ENCODE measurements at regions not wholly inside any gene's neighbourhood (a gene's known extent, or its start where the extent isn't known, plus 50 kb on each side); places are given as distances from the start of the nearest gene placed in this dataset.

GRCh38 chr4:115729739-115730266 is 616.4 kb upstream of the NDST4 start:
- Histone ChIP-seq H3K36me3 (ENCODE audit: low read depth) (no peaks in the 10 kb centered on the region), H3K4me1 (ENCODE audit: low read depth) (no peaks in the 10 kb centered on the region), H3K4me3 (no peak overlapping the region), H3K9me3 (no peaks in the 10 kb centered on the region)
- no peak for TF ChIP-seq CTCF (IDR thresholded peaks at IDR 0.05)
- intact Hi-C loops (cut with DNase I, micrococcal nuclease) = no loop called here
- ATAC-seq (no peak), DNase-seq (no peak)

- no peaks in the 10 kb centered on the region for H3K36me3 ChIP-seq (ENCODE audit: low read depth)
- TF ChIP-seq CTCF (IDR thresholded peaks at IDR 0.05) = no peak
- no peaks in the 10 kb centered on the region for H3K9me3 ChIP-seq
- ATAC-seq (no peak), DNase-seq (peak in 1 of 3 donors; percentile 10)
- H3K4me3 ChIP-seq = no peak overlapping the region
- intact Hi-C loops (cut with DNase I, micrococcal nuclease) = no loop called here
- H3K4me1 ChIP-seq (ENCODE audit: low read depth) = no peaks in the 10 kb centered on the region
Measured at GRCh38 chr4:115723621-115724020, 610.2 kb upstream of the NDST4 start.

GRCh38 chr4:115720611-115721010 is 607.2 kb upstream of the NDST4 start:
- TF ChIP-seq CTCF (IDR thresholded peaks at IDR 0.05) = no peak
- no peak for ATAC-seq
- intact Hi-C loops (cut with DNase I, micrococcal nuclease) = no loop called here
- Histone ChIP-seq H3K9me3 (no peaks in the 10 kb centered on the region), H3K36me3 (ENCODE audit: low read depth) (no peaks in the 10 kb centered on the region), H3K4me3 (no peak overlapping the region), H3K4me1 (ENCODE audit: low read depth) (no peaks in the 10 kb centered on the region)
- DNase-seq = no peak

GRCh38 chr4:115711575-115711974 is 598.2 kb upstream of the NDST4 start:
- ATAC-seq (no peak), DNase-seq (no peak)
- H3K4me3 ChIP-seq = no peak overlapping the region
- no peak for TF ChIP-seq CTCF (IDR thresholded peaks at IDR 0.05)
- intact Hi-C loops (cut with DNase I, micrococcal nuclease) = no loop called here
- no peaks in the 10 kb centered on the region for H3K9me3 ChIP-seq
- H3K4me1 ChIP-seq (ENCODE audit: low read depth) = no peaks in the 10 kb centered on the region
- no peaks in the 10 kb centered on the region for H3K36me3 ChIP-seq (ENCODE audit: low read depth)

GRCh38 chr4:115688961-115689360 is 575.5 kb upstream of the NDST4 start:
- no peak for ATAC-seq
- no peaks in the 10 kb centered on the region for H3K9me3 ChIP-seq

More at GRCh38 chr4:115688961-115689360, 575.5 kb upstream of the NDST4 start:
- Histone ChIP-seq H3K4me3 (no peak overlapping the region), H3K36me3 (ENCODE audit: low read depth) (no peaks in the 10 kb centered on the region), H3K4me1 (ENCODE audit: low read depth) (no peaks in the 10 kb centered on the region)
- TF ChIP-seq CTCF (IDR thresholded peaks at IDR 0.05) = no peak
- intact Hi-C loops (cut with DNase I, micrococcal nuclease) = no loop called here
- no peak for DNase-seq

Data from mucosa of descending colon (tissue), 3 donors.